K562 (cell line): ENCODE measurements at regions not wholly inside any gene's neighbourhood (a gene's known extent, or its start where the extent isn't known, plus 50 kb on each side); places are given as distances from the start of the nearest gene placed in this dataset.

Source experiments
- BRD9 ChIP-seq: fragments of 450-650 bp; IDR thresholded peaks from 2 replicates; pipeline ENCODE4 v1.6.1; 2018; ENCODE audit warnings: low read depth; ENCODE audit not compliant: partially characterized antibody
- CBFA2T2 ChIP-seq: fragments of 450-650 bp; conservative IDR thresholded peaks from 2 replicates; pipeline ENCODE4 v1.6.1; 2017; ENCODE audit warnings: mild to moderate bottlenecking
- CEBPG ChIP-seq, 3 experiments: fragments of 200-800 bp in 1 of 3; sonication (Bioruptor generic) in 1 of 3; sonication (generic) in 1 of 3; formaldehyde crosslinking in 1 of 3; IDR thresholded peaks in 2 of 3; conservative IDR thresholded peaks in 1 of 3; 2 replicates each; pipeline versions ENCODE4 v1.6.1 to v1.8.0; 2016 to 2022; ENCODE audit warnings: missing compliant biosample characterization in 2 of 3, missing genetic modification characterization in 2 of 3, mild to moderate bottlenecking in 1 of 3, missing genetic modification reagents in 1 of 3
- DLX4 ChIP-seq: fragments of 250-450 bp; sonication (Bioruptor Pico); IDR thresholded peaks from 2 replicates; pipeline ENCODE4 v1.6.1; 2021; ENCODE audit warnings: mild to moderate bottlenecking
- FOXJ2 ChIP-seq: fragments of 200-800 bp; sonication (Bioruptor generic); IDR thresholded peaks from 2 replicates; pipeline ENCODE4 v1.6.1; 2016; ENCODE audit warnings: missing genetic modification characterization, missing compliant biosample characterization
- GATAD2B ChIP-seq: fragments of 450-650 bp; IDR thresholded peaks from 2 replicates; pipeline ENCODE4 v1.6.1; 2017; ENCODE audit warnings: mild to moderate bottlenecking, borderline replicate concordance
- LCOR ChIP-seq: sonication (generic); formaldehyde crosslinking; IDR thresholded peaks from 2 replicates; pipeline ENCODE4 v1.8.0; 2022; ENCODE audit warnings: mild to moderate bottlenecking, missing genetic modification reagents
- MEF2D ChIP-seq: conservative IDR thresholded peaks from 2 replicates; pipeline ENCODE4 v1.6.1; 2016; ENCODE audit warnings: low read depth, missing genetic modification characterization, missing compliant biosample characterization
- PHF8 ChIP-seq: fragments of 200-600 bp; sonication (generic); IDR thresholded peaks from 2 replicates; pipeline ENCODE4 v1.6.1; 2012; ENCODE audit warnings: mixed run types, mild to moderate bottlenecking, inconsistent platforms, low read length, moderate library complexity, borderline replicate concordance
- POLR2B ChIP-seq: fragments of 450-650 bp; IDR thresholded peaks from 2 replicates; pipeline ENCODE4 v1.6.1; 2018; ENCODE audit warnings: low read depth; ENCODE audit not compliant: partially characterized antibody
- TBL1XR1 ChIP-seq, 2 experiments: IDR thresholded peaks; 2 replicates each; pipeline ENCODE4 v1.6.1; 2012; ENCODE audit warnings: improper control_type of control experiment in 2 of 2, low read length in 2 of 2, mild to moderate bottlenecking in 1 of 2
- TEAD2 ChIP-seq: fragments of 450-650 bp; IDR thresholded peaks from 2 replicates; pipeline ENCODE4 v1.6.1; 2016; ENCODE audit warnings: missing genetic modification characterization, control low read depth, missing compliant biosample characterization
- U2AF1 ChIP-seq: fragments of 200-400 bp; formaldehyde crosslinking; optimal IDR thresholded peaks from 2 replicates; pipeline ENCODE3; 2017; ENCODE audit warnings: mild to moderate bottlenecking, low read depth, low read length, moderate library complexity
- ZC3H4 ChIP-seq: sonication (generic); formaldehyde crosslinking; IDR thresholded peaks from 2 replicates; pipeline ENCODE4 v1.9.0; 2021; ENCODE audit warnings: missing genetic modification reagents, borderline replicate concordance
- ZNF12 ChIP-seq: sonication (generic); formaldehyde crosslinking; IDR thresholded peaks from 2 replicates; pipeline ENCODE4 v1.4.0; 2020; ENCODE audit warnings: mild to moderate bottlenecking, missing genetic modification reagents
- ZNF318 ChIP-seq, 2 experiments: fragments of 450-650 bp; IDR thresholded peaks; 2 replicates each; pipeline ENCODE4 v1.6.1; 2016; ENCODE audit warnings: mild to moderate bottlenecking in 2 of 2, borderline replicate concordance in 1 of 2, low read depth in 1 of 2, moderate library complexity in 1 of 2
- ZNF431 ChIP-seq: sonication (generic); formaldehyde crosslinking; IDR thresholded peaks from 2 replicates; pipeline ENCODE4 v1.8.0; 2022; ENCODE audit warnings: mild to moderate bottlenecking, missing genetic modification reagents
- ZNF444 ChIP-seq: fragments of 250-450 bp; sonication (Bioruptor Pico); IDR thresholded peaks from 2 replicates; pipeline ENCODE4 v1.4.0; 2020; ENCODE audit warnings: mild to moderate bottlenecking, moderate library complexity
- ZNF699 ChIP-seq: fragments of 250-450 bp; sonication (Bioruptor Pico); IDR thresholded peaks from 2 replicates; pipeline ENCODE4 v1.8.0; 2021; ENCODE audit warnings: mild to moderate bottlenecking, moderate library complexity; ENCODE audit not compliant: insufficient replicate concordance
- ZNF75A ChIP-seq: fragments of 450-650 bp; formaldehyde crosslinking; IDR thresholded peaks from 2 replicates; pipeline ENCODE4 v1.4.0; 2020; ENCODE audit warnings: mild to moderate bottlenecking

GRCh38 chr6:132964101-132964867, 149.9 kb downstream of the RPS12 start (continued):
- TF ChIP-seq PHF8 (no peak), TBL1XR1 (IDR thresholded peaks at IDR 0.05; ENCODE audit: low read length in 2 of 2) (peak in 1 of 2 experiments; percentile 42; a peak in 1 of 4 replicates), POLR2B (no peak), ZNF431 (CRISPR knock-in tag) (no peak), CBFA2T2 (peak; percentile 72), LCOR (peak; percentile 66; the same call in 1 of the 2 replicates), ZC3H4 (CRISPR knock-in tag) (no peak), GATAD2B (no peak; the same call in 1 of the 2 replicates), TEAD2 (tag) (no peak), FOXJ2 (peak; percentile 93), U2AF1 (no peak), ZNF444 (no peak), ZNF12 (CRISPR knock-in tag) (no peak), CEBPG (CRISPR knock-in tag; IDR thresholded peaks at IDR 0.05) (no peak), CEBPG (tag; conservative IDR thresholded peaks at IDR 0.05 in 1 of 2, IDR thresholded peaks at IDR 0.05 in 1 of 2) (0 out of 4 replicates have a peak, but pooled peaks of 1 of the 2 experiments have one; percentile 28), ZNF75A (CRISPR knock-in tag) (no peak), DLX4 (CRISPR knock-in tag) (no peak), MEF2D (no peak), ZNF699 (no peak), ZNF318 (IDR thresholded peaks at IDR 0.05; ENCODE audit: borderline replicate concordance in 1 of 2, low read depth in 1 of 2) (peak in 1 of 2 experiments; percentile 89; a peak in 2 of 4 replicates), BRD9 (no peak)
